Small intestine (tissue), 7 donors: ENCODE measurements at regions not wholly inside any gene's neighbourhood (a gene's known extent, or its start where the extent isn't known, plus 50 kb on each side); places are given as distances from the start of the nearest gene placed in this dataset.

Experiments
- DNase-seq, 2 donors: peaks; one replicate each; pipeline versions ENCODE4 v3.0.0 to v3.0.0-alpha.2; 2013
- FAIRE-seq: peaks from 2 replicates; lab custom pipeline; 2012; peaks lifted over from hg19 to GRCh38; lab: Jason Lieb, UNC
- H3K27ac ChIP-seq, 3 donors: one replicate each; pipeline ENCODE4 v1.5.1; 2013; ENCODE audit warnings: low read length in 2 of 3, mild to moderate bottlenecking in 2 of 3, control low read depth in 1 of 3, inconsistent platforms in 1 of 3, low read depth in 1 of 3, moderate library complexity in 1 of 3
- H3K27me3 ChIP-seq, 3 donors: one replicate each; pipeline ENCODE4 v1.6.1; 2013; ENCODE audit warnings: low read length in 3 of 3, inconsistent platforms in 1 of 3; ENCODE audit not compliant: control insufficient read depth in 3 of 3, insufficient read depth in 3 of 3
- H3K36me3 ChIP-seq, 3 donors: one replicate each; pipeline ENCODE4 v1.6.1; 2013; ENCODE audit warnings: low read length in 3 of 3, inconsistent platforms in 1 of 3, low read depth in 1 of 3, mild to moderate bottlenecking in 1 of 3, moderate library complexity in 1 of 3; ENCODE audit not compliant: control insufficient read depth in 3 of 3, insufficient read depth in 2 of 3
- H3K4me1 ChIP-seq, 3 donors: one replicate each; pipeline ENCODE4 v1.6.1; 2013; ENCODE audit warnings: low read length in 2 of 3, inconsistent platforms in 1 of 3, low read depth in 1 of 3, mild to moderate bottlenecking in 1 of 3, moderate library complexity in 1 of 3; ENCODE audit not compliant: control insufficient read depth in 3 of 3, insufficient read depth in 2 of 3
- H3K4me3 ChIP-seq, 3 donors: one replicate each; pipeline ENCODE4 v1.5.1; 2013; ENCODE audit warnings: low read length in 3 of 3, control low read depth in 1 of 3, inconsistent platforms in 1 of 3, low read depth in 1 of 3, mild to moderate bottlenecking in 1 of 3, moderate library complexity in 1 of 3
- H3K9me3 ChIP-seq, 2 donors: one replicate each; pipeline ENCODE4 v1.6.1; 2013; ENCODE audit warnings: low read depth in 1 of 2, low read length in 1 of 2; ENCODE audit not compliant: control insufficient read depth in 2 of 2, insufficient read depth in 1 of 2
- WGBS, 3 donors: extraction: QIAGEN DNeasy Blood & Tissue Kit; methylation state at CpG; one replicate each; pipeline ENCODE4 v1.1.7; 2013; 5-methylcytosine and 5-hydroxymethylcytosine counted together
- donor health status: healthy with polysubstance abuse.
- donor health status: control.
- donor health status: control.
- donor health status: Bipolar disorder and iron deficiency.
- donor health status: healthy.

DNA sequence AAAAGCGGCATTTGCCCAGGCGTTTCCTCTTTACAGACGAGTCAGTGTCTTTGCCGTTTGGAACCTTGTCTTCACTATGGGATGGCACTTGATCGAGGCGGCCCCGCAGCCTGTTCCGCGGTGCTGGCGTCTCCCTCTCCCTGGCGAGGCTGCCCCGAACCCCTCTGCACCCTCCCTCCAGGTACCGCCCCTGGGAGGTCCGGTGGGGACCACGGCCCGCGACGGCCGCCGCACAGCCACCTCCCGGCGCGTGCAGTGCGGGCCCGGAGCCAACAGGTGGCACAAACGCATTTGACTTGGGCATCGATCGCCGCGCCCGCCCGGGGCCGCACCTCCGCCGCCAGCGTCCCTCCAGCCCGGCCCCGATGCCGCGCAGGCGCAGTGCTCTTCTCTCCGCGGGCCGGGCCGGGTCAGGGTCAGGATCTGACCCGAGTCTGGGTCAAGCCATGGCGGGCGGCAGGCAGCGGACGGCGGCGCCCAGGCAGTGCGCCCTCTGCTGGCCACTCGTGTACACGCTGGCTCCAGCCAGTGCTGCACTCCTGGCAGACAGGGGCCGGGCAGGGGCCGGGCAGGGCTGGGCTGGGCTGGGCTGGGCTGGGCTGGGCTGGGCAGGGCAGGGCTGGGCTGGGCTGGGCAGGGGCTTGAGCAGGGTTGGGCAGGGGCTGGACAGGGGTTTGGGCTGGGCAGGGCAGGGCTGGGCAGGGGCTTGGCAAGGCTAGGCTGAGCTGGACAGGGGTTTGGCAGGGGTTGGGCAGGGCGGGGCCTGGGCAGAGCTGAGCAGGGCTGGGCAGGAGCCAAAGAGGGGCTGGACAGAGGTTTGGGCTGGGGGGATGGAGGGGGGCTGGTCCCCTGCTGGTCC lies 155.8 kb upstream of the IRX4 start:
- peak overlapping the region in 1 of 3 donors; percentile 43 for H3K4me3 ChIP-seq
- H3K36me3 ChIP-seq, result no peaks in the 10 kb centered on the region
- DNase-seq (peak; percentile 29 to 69), FAIRE-seq (no peak)
- H3K27me3 ChIP-seq, result peaks cover 0 to 7% (median 5%) of the 10 kb centered on the region in 3 donors
- WGBS, 3 donors, result 3 to 4% (median 3%) methylated on average over 43 to 58 of the region's 58 CpGs
- no peaks in the 10 kb centered on the region for H3K4me1 ChIP-seq
- no peak overlapping the region for H3K27ac ChIP-seq
- peaks cover 0 to under 1% of the 10 kb centered on the region in 2 donors for H3K9me3 ChIP-seq

DNA sequence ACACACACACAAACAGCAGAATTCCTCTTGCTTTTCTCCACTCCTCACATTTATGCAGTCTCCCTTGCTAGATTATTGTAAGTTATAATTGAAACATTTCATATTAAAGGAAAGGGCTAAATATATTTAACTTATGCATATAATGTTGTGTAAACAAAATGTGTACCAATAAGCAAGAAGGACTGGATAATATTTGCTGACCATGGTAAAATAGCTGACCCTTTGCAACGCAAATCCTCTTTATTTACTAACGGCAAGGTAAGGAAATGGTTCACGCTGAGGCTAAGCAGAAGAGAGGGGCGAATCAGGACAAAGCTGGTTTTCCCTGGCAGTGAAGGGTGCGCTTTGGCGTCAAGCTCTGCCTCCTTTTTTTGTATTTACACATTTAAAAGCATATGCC lies 154.2 kb upstream of the IRX4 start:
- Histone ChIP-seq H3K36me3 (no peaks in the 10 kb centered on the region), H3K27ac (no peak overlapping the region), H3K9me3 (peaks cover 0 to 4% of the 10 kb centered on the region in 2 donors), H3K4me1 (no peaks in the 10 kb centered on the region), H3K27me3 (peaks cover 0 to 10% (median 7%) of the 10 kb centered on the region in 3 donors), H3K4me3 (no peak overlapping the region)
- 61 to 76% (median 76%) methylated on average over 6 of the region's 6 CpGs for WGBS, 3 donors
- DNase-seq, result no peak
- no peak for FAIRE-seq

DNA sequence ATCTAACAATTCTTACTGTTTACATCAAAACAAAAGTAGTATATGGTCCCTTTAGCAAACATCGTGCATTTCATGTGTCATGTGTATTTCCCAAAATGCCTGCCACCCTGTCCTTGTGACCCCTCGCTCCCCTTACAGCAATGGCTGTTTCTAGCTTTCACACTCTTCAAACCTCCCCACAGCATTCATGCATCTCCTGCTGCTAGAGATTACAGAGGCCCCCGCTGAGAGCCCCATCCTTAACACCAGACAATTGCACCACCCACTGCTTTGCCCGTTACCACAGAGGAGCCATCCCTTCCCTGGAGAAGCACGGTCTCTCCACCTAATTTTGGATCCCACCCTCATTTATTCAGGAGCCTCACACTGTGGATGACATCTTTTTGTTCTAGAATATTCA lies 149.7 kb upstream of the IRX4 start:
- DNase-seq (no peak), FAIRE-seq (no peak)
- peaks cover 0 to 4% of the 10 kb centered on the region in 2 donors for H3K9me3 ChIP-seq
- no peak overlapping the region for H3K27ac ChIP-seq
- no peaks in the 10 kb centered on the region for H3K36me3 ChIP-seq
- H3K4me1 ChIP-seq, result no peaks in the 10 kb centered on the region
- no peak overlapping the region for H3K4me3 ChIP-seq
- peaks cover 0 to 10% (median 4%) of the 10 kb centered on the region in 3 donors for H3K27me3 ChIP-seq
- 52 to 57% (median 54%) methylated on average over 5 of the region's 5 CpGs for WGBS, 3 donors

DNA sequence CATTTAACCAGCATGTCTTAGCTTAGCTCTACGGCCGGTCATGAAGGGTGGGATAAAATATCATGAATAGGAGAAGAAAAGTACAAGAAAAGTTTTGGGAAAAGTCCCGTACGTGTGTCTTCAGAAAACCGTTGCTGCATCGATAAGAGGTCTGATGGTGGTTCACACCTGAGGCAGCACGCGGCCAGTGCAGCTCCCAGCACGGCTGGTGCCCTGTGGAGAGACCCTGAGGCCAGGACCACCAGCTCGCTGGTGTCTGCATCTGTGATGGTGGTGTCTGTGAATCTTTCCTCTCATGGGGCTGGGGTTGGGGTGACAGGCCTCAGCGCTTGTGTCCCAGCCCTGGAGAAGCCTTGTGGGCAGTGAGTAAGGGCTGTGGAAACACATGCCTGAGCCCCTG lies 148.9 kb upstream of the IRX4 start:
- Histone ChIP-seq H3K9me3 (peaks cover 0 to 4% of the 10 kb centered on the region in 2 donors), H3K4me3 (no peak overlapping the region), H3K36me3 (no peaks in the 10 kb centered on the region), H3K27ac (no peak overlapping the region), H3K4me1 (no peaks in the 10 kb centered on the region), H3K27me3 (peaks cover 0 to 8% (median 3%) of the 10 kb centered on the region in 3 donors)
- WGBS, 3 donors, result 85 to 90% (median 86%) methylated on average over 11 of the region's 11 CpGs
- DNase-seq (no peak), FAIRE-seq (no peak)

DNA sequence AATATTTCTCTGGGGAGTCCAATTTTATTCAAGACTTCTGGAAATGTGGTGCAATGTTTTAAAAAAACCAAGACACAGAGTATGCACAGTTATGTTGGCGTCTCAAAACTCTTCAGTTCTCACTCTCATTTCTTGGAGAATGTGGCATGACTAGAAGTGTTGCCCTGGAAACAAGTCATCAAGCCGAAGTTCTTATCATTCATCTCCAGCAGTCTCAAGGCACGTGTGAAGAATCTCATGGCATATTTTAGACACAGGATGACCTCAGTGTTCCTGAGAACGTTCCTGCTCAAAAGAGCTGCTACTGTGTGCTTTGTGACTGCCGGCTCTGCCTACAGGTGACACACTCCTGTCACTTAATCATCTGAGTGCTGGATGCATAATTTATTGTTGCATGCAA lies 147.4 kb upstream of the IRX4 start:
- no peak for FAIRE-seq
- H3K9me3 ChIP-seq, result peaks cover 0 to 4% of the 10 kb centered on the region in 2 donors

DNA sequence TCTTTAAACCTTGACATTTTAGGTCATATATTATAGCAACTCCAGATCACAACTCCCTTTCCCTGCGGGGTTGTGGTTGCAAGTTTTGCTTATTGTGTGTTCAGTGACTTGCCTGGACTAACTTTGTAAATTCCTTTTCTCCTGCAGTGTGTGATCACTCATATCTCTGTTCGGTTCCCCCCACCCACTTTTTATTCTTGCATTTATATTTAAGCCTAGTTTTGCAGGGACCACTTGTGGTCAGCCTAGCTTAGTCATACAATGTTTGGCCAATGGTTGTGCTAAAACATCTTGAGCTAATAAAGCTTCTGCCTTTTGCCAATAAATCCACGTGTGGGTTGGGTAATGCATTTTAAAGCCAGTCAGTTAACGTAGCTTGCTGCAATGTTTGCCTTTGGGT lies 146.5 kb upstream of the IRX4 start:
- DNase-seq (no peak), FAIRE-seq (no peak)
- 45 to 54% (median 53%) methylated on average over 4 of the region's 4 CpGs for WGBS, 3 donors
- no peak overlapping the region for H3K27ac ChIP-seq
- no peaks in the 10 kb centered on the region for H3K36me3 ChIP-seq
- H3K27me3 ChIP-seq, result peaks cover 0 to 8% (median 3%) of the 10 kb centered on the region in 3 donors
- H3K4me3 ChIP-seq, result no peak overlapping the region
- H3K9me3 ChIP-seq, result peaks cover 0 to 4% of the 10 kb centered on the region in 2 donors
- H3K4me1 ChIP-seq, result no peaks in the 10 kb centered on the region

More for the DNA sequence above, 147.4 kb upstream of the IRX4 start:
- H3K27me3 ChIP-seq, result peaks cover 0 to 8% (median 3%) of the 10 kb centered on the region in 3 donors
- H3K4me1 ChIP-seq, result no peaks in the 10 kb centered on the region
- WGBS, 3 donors, result 31 to 39% (median 34%) methylated on average over 5 of the region's 5 CpGs
- H3K4me3 ChIP-seq, result no peak overlapping the region
- DNase-seq, result no peak
- H3K27ac ChIP-seq, result no peak overlapping the region
- H3K36me3 ChIP-seq, result no peaks in the 10 kb centered on the region

DNA sequence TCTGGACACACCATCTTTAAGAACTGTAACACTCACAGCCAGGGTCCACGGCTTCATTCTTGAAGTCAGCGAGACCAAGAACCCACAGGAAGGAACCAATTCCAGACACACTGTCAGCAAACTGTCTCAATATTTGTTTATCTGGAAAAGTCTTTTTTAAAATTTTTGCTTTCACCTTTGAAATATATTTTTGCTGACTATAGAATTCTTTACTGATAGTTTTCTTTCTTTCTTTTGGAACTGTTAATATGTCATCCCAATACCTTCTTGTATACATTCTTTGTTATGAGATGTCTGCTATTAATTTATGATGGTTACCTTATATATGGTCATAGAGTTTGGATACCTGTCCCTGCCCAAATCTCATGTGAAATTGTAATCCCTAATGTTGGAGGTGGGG lies 145.1 kb upstream of the IRX4 start:
- H3K4me3 ChIP-seq, result no peak overlapping the region
- H3K9me3 ChIP-seq, result no peaks in the 10 kb centered on the region
- WGBS, 3 donors, result 83 to 95% (median 87%) methylated on average over 2 of the region's 2 CpGs
- DNase-seq, result no peak
- H3K27ac ChIP-seq, result no peak overlapping the region
- no peaks in the 10 kb centered on the region for H3K36me3 ChIP-seq
- peaks cover 0 to 8% (median 3%) of the 10 kb centered on the region in 3 donors for H3K27me3 ChIP-seq
- H3K4me1 ChIP-seq, result no peaks in the 10 kb centered on the region
- no peak for FAIRE-seq

DNA sequence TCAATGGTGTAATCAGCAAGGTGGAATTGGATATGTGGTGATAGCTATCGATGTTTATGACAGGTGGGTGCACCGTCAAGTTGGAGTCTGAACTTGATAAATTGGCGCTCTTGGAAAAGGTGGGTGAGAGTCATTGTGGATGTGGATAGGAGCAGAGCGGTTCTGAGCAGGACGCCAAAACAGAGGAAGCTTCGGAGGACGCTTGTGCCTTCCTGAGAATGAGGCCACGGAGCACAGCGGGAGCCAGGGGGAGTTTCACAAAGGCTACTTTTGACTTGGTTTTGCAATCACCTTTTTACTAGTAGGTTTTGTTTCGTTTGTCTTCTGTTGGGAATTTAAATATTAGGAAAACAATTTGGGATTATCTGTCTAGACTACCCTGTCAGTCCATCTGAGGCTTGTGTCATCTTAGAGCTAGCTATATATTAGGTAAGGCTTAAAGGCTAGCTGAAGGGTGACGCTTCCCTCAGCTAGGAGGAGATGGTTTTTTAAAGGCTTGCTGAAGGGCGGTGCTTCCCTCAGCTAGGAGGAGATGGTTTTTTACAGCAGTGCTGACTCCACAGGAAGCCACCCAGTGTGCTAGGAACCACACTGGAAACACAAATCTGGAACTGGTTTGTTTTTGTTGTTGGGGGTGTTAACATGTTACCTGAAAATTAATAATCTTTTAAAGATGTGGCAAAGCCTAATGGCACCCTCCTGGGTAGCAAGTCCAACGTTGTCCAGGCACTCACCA lies 142.4 kb upstream of the IRX4 start:
- H3K4me1 ChIP-seq, result no peaks in the 10 kb centered on the region
- H3K27ac ChIP-seq, result no peak overlapping the region
- H3K36me3 ChIP-seq, result no peaks in the 10 kb centered on the region
- no peak overlapping the region for H3K4me3 ChIP-seq
- FAIRE-seq (no peak), DNase-seq (no peak)
- H3K9me3 ChIP-seq, result no peaks in the 10 kb centered on the region
- 69 to 74% (median 71%) methylated on average over 13 of the region's 13 CpGs for WGBS, 3 donors
- peaks cover 0 to 3% (median 2%) of the 10 kb centered on the region in 3 donors for H3K27me3 ChIP-seq
